BJ (cell line): ENCODE measurements at regions not wholly inside any gene's neighbourhood (a gene's known extent, or its start where the extent isn't known, plus 50 kb on each side); places are given as distances from the start of the nearest gene placed in this dataset.
"Not testable (repeated sequence)": the region's sequence is repeated elsewhere in the genome, so short reads cannot be mapped to it uniquely, and the experiment has no call there.

Source experiments
- CTCF ChIA-PET: fragments of 350-600 bp; formaldehyde crosslinking; extraction: SDS; loops from one replicate; lab custom pipeline; 2021; ENCODE audit warnings: antibody characterized with exemption, inconsistent platforms; lab: Yijun Ruan, JAX
- POLR2A ChIA-PET: fragments of 300-600 bp; sonication (Branson Sonifier 250); formaldehyde crosslinking; extraction: SDS; loops from one replicate; lab custom pipeline; 2021; ENCODE audit warnings: antibody characterized with exemption; lab: Charles Lee
- DNase-seq: peaks from one replicate; pipeline ENCODE4 v3.0.0-alpha.2; 2011; ENCODE audit warnings: low read depth
- H3K27me3 ChIP-seq: 2 replicates; pipeline ENCODE4 v1.6.0; 2011; ENCODE audit warnings: low read length; ENCODE audit not compliant: control insufficient read depth, insufficient read depth
- H3K36me3 ChIP-seq: 2 replicates; pipeline ENCODE4 v1.5.1; 2011; ENCODE audit warnings: low read length; ENCODE audit not compliant: control insufficient read depth, insufficient read depth
- H3K4me3 ChIP-seq: 2 replicates; pipeline ENCODE4 v1.5.1; 2011; ENCODE audit warnings: low read depth, mild to moderate bottlenecking, control low read depth, low read length
- TF ChIP-seq, protein P1 (sequence below): IDR thresholded peaks from 2 replicates; pipeline ENCODE4 v1.5.1; 2011; ENCODE audit warnings: low read depth, mild to moderate bottlenecking, control low read depth, inconsistent platforms, low read length, moderate library complexity; ENCODE audit not compliant: insufficient read depth

DNA sequence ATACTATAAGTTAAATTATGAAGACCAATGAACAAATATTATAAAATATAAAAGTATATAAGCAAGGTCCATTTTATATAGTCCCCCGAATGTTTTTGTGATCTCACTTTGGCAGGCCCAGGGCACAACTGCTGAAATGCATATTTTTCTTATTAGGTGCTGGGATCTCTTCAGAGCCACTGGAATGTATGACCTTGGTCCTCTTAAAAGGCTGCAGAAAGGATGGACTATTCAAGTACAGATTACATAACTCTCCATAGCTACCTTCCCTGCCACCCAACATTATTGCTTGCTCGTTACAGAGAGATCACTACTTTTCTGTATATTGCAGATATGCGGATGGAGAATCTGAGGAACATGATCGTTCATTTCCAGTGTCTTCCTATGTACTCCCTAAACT lies 925.6 kb upstream of the CELF4 start:
- ChIA-PET POLR2A (no interaction called here), CTCF (no interaction called here)
- no peak overlapping the region for H3K4me3 ChIP-seq
- TF ChIP-seq, protein P1, sequence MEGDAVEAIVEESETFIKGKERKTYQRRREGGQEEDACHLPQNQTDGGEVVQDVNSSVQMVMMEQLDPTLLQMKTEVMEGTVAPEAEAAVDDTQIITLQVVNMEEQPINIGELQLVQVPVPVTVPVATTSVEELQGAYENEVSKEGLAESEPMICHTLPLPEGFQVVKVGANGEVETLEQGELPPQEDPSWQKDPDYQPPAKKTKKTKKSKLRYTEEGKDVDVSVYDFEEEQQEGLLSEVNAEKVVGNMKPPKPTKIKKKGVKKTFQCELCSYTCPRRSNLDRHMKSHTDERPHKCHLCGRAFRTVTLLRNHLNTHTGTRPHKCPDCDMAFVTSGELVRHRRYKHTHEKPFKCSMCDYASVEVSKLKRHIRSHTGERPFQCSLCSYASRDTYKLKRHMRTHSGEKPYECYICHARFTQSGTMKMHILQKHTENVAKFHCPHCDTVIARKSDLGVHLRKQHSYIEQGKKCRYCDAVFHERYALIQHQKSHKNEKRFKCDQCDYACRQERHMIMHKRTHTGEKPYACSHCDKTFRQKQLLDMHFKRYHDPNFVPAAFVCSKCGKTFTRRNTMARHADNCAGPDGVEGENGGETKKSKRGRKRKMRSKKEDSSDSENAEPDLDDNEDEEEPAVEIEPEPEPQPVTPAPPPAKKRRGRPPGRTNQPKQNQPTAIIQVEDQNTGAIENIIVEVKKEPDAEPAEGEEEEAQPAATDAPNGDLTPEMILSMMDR: no peak
- H3K36me3 ChIP-seq: no peaks in the 10 kb centered on the region
- H3K27me3 ChIP-seq: no peaks in the 10 kb centered on the region
- DNase-seq: no peak

DNA sequence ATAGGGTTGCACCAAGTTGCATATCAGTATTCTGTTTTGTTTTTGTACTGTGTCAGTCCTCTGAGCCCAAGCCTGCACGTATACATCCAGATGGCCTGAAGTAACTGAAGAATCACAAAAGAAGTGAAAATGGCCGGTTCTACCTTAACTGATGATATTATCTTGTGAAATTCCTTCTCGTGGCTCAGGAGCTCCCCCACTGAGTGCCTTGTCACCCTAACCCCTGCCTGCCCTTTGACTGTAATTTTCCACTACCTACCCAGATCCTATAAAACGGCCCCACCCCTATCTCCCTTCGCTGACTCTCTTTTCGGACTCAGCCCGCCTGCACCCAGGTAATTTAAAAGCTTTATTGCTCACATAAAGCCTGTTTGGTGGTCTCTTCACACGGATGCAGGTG lies 924.1 kb upstream of the CELF4 start:
- H3K4me3 ChIP-seq, POLR2A ChIA-PET, CTCF ChIA-PET, H3K27me3 ChIP-seq, H3K36me3 ChIP-seq, DNase-seq: not testable (repeated sequence)

DNA sequence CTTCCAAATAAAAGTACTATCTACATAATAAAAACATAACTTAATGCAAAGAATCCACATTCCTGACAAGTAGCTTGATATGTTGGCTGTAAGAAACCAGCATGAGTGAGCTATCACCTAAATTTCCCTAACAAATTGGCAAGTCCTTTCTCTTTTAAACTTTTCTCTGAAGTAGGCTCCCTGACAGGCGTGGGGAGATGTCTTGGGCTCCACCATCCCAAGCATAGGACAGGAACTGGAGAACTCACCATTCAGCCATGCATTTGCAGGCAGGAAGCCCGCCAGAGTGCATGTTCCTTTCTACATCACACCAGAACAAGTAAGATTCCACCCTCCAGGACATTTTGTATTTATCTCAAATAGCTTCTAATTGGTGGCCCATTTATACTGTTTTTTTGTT lies 921.9 kb upstream of the CELF4 start:
- ChIA-PET POLR2A (no interaction called here), CTCF (interaction anchor here (1.2 kb wide), 1 partner anchor 8 kb away, joined by 3 read pairs; no protein-coding TSS in a partner anchor)
- no peak for DNase-seq
- Histone ChIP-seq H3K27me3 (no peaks in the 10 kb centered on the region), H3K36me3 (no peaks in the 10 kb centered on the region), H3K4me3 (no peak overlapping the region)
- TF ChIP-seq, protein P1: no peak

DNA sequence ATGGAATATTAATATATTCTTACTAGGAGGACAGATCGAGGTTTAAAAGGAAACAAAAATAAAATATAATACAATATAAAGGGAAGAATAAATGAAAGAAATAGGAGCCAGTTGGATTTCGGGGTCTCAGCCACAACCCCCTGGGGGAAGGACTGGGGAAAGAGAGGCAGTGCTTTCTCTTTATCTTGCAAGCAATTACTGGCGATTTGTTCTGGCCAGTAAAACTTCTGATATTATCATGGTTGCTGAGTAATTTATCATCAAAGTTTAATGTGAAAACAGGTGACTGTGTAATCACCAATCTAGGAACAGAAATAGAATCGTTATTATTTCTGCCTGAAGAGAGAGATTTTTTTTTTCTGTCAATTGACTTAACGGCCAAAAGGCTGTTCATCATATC lies 917.7 kb upstream of the CELF4 start:
- H3K36me3 ChIP-seq: no peaks in the 10 kb centered on the region
- TF ChIP-seq, protein P1: no peak
- no peak for DNase-seq
- POLR2A ChIA-PET: no interaction called here
- no peak overlapping the region for H3K4me3 ChIP-seq
- no peaks in the 10 kb centered on the region for H3K27me3 ChIP-seq
- CTCF ChIA-PET: no interaction called here

DNA sequence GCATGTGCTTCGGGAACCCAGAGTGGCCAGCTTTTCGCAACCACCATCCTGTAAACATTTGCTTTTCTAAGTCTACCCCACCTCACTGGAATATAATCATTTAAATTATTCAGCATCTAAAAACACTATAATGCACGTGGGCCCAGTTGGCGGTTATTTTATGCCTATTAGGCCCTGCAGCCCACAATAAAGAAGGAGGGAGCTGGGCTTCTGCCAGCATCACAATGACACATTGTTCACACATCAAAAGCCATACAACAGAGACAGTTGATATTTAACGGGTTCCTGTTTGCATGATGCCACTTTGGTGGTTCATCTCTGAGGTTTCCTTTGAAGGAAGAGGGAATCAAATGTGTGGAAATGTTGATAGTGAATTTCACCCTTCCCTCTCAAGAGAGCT lies 916.0 kb upstream of the CELF4 start:
- no peak for DNase-seq
- ChIA-PET CTCF (no interaction called here), POLR2A (no interaction called here)
- no peak overlapping the region for H3K4me3 ChIP-seq
- TF ChIP-seq, protein P1: no peak
- H3K36me3 ChIP-seq: no peaks in the 10 kb centered on the region
- H3K27me3 ChIP-seq: no peaks in the 10 kb centered on the region

DNA sequence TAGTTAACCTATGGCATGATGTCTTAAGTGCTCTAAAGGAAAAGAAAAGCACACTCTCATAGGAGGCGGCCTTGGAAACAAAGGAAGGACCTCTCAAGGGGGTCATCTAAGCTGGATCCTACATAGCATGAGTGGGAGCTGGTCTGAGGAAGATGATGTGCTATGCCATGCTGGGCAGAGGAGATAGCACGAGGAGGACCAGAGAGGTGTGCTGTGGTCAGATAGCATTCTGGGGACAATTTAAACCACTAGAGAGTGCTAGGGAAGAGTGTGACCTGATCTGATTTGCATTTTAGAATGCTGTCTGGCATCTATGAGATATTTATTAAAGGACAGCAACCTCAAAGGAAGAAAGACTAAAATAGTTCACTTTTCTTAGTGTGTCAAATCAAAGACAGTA lies 910.1 kb upstream of the CELF4 start:
- POLR2A ChIA-PET: no interaction called here
- Histone ChIP-seq H3K27me3 (no peaks in the 10 kb centered on the region), H3K4me3 (no peak overlapping the region), H3K36me3 (no peaks in the 10 kb centered on the region)
- TF ChIP-seq, protein P1: no peak
- no peak for DNase-seq
- CTCF ChIA-PET: no interaction called here
